OCI-LY3 (cell line): ENCODE measurements at regions not wholly inside any gene's neighbourhood (a gene's known extent, or its start where the extent isn't known, plus 50 kb on each side); places are given as distances from the start of the nearest gene placed in this dataset.
"Not testable (repeated sequence)": the region's sequence is repeated elsewhere in the genome, so short reads cannot be mapped to it uniquely, and the experiment has no call there.

Experiments
- H2AFZ ChIP-seq: fragments of 200-600, 300-600 bp; shearing (Covaris generic); 2 replicates; pipeline ENCODE4 v1.6.0; 2014; ENCODE audit warnings: antibody characterized with exemption, low read depth, low read length
- H3K27ac ChIP-seq: fragments of 200-600, 300-600 bp; sonication (generic); 2 replicates; pipeline ENCODE4 v1.5.1; 2014; ENCODE audit warnings: mild to moderate bottlenecking, low read length, moderate library complexity, mixed read lengths
- H3K27me3 ChIP-seq: fragments of 200-600, 300-600 bp; sonication (generic); 2 replicates; pipeline ENCODE4 v1.6.1; 2014; ENCODE audit warnings: low read depth, low read length, mixed read lengths
- H3K36me3 ChIP-seq: fragments of 200-600, 300-600 bp; sonication (generic); replicated peaks from 2 replicates; pipeline ENCODE3; 2014; ENCODE audit warnings: low read depth, low read length, mixed read lengths
- H3K4me1 ChIP-seq: fragments of 300-600, 200-600 bp; sonication (generic); 2 replicates; pipeline ENCODE4 v1.6.1; 2014; ENCODE audit warnings: low read length, mixed read lengths
- H3K4me2 ChIP-seq: fragments of 200-600, 300-600 bp; sonication (generic); 2 replicates; pipeline ENCODE4 v1.6.1; 2014; ENCODE audit warnings: low read length, mixed read lengths
- H3K4me3 ChIP-seq: fragments of 300-600, 200-600 bp; sonication (generic); 2 replicates; pipeline ENCODE4 v1.5.1; 2014; ENCODE audit warnings: antibody characterized with exemption, mild to moderate bottlenecking, low read length, moderate library complexity
- H3K79me2 ChIP-seq: fragments of 300-600, 200-600 bp; shearing (Covaris generic); 2 replicates; pipeline ENCODE4 v1.6.1; 2014; ENCODE audit warnings: mild to moderate bottlenecking, low read length, mixed read lengths
- H3K9ac ChIP-seq: fragments of 300-600, 200-600 bp; shearing (Covaris generic); 2 replicates; pipeline ENCODE4 v1.6.0; 2014; ENCODE audit warnings: mild to moderate bottlenecking, low read length, moderate library complexity
- H3K9me3 ChIP-seq: fragments of 200-600, 300-600 bp; shearing (Covaris generic); 2 replicates; pipeline ENCODE4 v1.6.1; 2014; ENCODE audit warnings: low read length, mixed read lengths; ENCODE audit not compliant: insufficient read depth
- H4K20me1 ChIP-seq: fragments of 200-600, 300-600 bp; sonication (generic); 2 replicates; pipeline ENCODE4 v1.6.1; 2016; ENCODE audit warnings: low read length, mixed read lengths; ENCODE audit not compliant: insufficient read depth
- EZH2phosphoT487 ChIP-seq: fragments of 200-600 bp; shearing (Covaris generic); IDR thresholded peaks from 2 replicates; pipeline ENCODE4 v1.6.1; 2018; ENCODE audit warnings: antibody characterized with exemption, mixed run types, low read depth
- TF ChIP-seq, protein P1 (sequence below): fragments of 200-600, 300-600 bp; sonication (generic); IDR thresholded peaks from 2 replicates; pipeline ENCODE4 v1.5.1; 2014; ENCODE audit warnings: antibody characterized with exemption, low read length, low read depth

DNA sequence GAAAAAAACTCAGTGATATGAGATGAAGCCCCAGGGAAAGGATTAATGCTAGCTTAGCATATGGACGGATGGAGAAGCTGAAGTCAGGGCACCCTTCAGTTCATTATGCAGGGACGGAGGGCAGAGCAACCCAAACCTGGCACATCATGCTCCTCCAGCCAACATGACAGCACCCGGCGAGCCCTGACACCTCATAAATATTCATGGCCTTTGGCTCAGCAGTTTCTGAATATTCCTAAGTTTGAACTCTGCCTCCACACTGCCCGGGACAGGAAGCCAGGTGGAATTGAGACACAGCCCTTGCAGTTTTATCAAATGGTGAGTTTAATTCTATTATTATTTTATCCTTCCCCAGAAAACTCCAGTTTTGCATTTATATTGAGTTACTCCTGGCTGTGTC lies 87.3 kb upstream of the SH3BP4 start:
- Histone ChIP-seq H3K27me3 (no peaks in the 10 kb centered on the region), H3K9me3 (no peaks in the 10 kb centered on the region), H3K4me1 (no peaks in the 10 kb centered on the region), H3K4me2 (no peak overlapping the region), H3K27ac (no peak overlapping the region), H3K4me3 (no peak overlapping the region), H4K20me1 (no peaks in the 10 kb centered on the region), H3K36me3 (no peaks in the 10 kb centered on the region), H3K9ac (no peak overlapping the region), H2AFZ (no peak overlapping the region), H3K79me2 (no peaks in the 10 kb centered on the region)
- TF ChIP-seq, protein P1, sequence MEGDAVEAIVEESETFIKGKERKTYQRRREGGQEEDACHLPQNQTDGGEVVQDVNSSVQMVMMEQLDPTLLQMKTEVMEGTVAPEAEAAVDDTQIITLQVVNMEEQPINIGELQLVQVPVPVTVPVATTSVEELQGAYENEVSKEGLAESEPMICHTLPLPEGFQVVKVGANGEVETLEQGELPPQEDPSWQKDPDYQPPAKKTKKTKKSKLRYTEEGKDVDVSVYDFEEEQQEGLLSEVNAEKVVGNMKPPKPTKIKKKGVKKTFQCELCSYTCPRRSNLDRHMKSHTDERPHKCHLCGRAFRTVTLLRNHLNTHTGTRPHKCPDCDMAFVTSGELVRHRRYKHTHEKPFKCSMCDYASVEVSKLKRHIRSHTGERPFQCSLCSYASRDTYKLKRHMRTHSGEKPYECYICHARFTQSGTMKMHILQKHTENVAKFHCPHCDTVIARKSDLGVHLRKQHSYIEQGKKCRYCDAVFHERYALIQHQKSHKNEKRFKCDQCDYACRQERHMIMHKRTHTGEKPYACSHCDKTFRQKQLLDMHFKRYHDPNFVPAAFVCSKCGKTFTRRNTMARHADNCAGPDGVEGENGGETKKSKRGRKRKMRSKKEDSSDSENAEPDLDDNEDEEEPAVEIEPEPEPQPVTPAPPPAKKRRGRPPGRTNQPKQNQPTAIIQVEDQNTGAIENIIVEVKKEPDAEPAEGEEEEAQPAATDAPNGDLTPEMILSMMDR = no peak
- no peak for TF ChIP-seq EZH2phosphoT487

DNA sequence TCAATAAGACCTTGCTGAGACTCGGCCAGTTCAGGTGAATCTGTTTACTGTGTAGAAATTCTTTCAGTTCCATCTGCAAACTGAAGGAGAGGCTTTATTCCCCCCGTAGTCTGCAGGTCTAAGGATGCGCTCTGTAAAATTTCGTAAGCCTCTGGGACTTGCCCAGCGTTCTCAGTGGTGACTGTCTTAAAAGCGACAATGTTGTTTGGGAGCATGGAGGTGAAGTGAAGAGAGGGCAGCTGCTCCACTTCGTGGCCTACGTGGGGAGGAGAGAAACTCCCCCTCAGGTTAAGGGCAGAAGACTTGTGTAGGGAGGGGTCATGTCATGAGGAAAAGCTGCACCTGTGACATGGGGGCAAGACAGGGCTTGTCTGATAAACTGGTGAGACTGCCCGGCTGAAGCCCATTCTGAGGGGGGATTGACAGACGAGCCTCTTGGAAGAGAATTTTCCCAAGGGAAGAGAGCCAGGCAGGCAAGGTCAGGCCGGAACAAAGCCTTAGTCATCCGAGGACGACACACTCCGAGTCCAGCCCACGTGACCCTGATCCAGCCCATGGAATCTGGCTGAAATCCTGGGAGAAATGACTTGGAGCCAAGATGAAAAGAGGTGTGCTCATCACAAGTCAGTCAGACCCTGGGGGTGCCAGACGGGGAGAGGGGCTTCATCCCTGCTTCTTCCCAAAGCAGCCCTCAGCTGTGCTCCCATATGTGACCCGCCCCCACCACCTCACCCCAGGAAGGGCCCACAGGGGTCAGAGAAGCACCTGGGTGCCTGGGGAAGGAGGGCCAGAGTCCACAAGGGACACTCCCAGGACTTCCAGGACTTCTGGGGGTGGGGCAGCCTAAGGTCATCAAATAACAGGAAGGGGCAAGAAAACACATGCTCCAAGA lies 88.5 kb upstream of the SH3BP4 start:
- Histone ChIP-seq H2AFZ (no peak overlapping the region), H3K4me3 (no peak overlapping the region), H3K27me3 (no peaks in the 10 kb centered on the region), H3K4me2 (no peak overlapping the region), H3K9ac (no peak overlapping the region), H3K9me3 (no peaks in the 10 kb centered on the region), H3K79me2 (no peaks in the 10 kb centered on the region), H4K20me1 (no peaks in the 10 kb centered on the region), H3K27ac (no peak overlapping the region), H3K4me1 (no peaks in the 10 kb centered on the region), H3K36me3 (no peaks in the 10 kb centered on the region)
- no peak for TF ChIP-seq EZH2phosphoT487
- TF ChIP-seq, protein P1 = no peak

DNA sequence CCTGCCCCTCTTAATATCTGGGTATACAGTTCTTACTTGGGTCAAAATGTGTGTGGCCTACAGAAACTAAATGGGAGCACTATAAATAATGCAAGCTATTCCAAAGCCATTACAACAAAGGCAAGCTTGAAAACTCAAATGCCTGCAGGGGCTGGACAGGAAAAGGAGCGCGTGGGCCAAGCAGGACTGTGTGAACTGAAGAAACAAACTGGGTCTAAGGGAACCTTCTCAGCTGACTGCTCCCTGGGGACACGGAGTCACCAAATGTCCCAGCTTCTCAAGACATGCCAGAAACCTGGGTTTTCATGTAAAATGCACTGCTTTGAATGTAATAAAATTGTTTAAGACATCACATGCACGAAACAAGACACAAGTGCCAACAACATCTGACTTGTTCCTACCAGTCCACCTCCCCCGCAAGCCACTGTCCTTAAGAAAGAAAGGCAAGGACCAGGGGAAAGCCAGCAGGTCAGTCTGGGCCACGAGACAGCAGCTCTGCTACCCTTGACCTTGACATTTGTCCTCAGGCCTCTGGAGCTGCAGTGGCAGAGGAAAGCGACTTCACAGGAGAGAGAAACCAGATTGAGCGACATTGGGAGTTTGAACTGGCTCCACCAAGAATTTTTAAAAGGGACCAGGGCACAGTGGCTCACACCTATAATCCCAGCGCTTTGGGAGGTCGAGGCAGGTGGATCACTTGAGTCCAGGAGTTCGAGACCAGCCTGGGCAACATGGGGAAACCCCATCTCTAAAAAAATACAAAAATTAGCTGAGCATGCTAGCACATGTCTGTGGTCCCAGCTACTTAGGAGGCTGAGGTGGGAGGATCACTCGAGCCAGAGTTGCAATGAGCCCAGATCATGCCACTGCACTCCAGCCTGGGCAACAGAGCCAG lies 89.7 kb upstream of the SH3BP4 start:
- Histone ChIP-seq H3K4me2 (no peak overlapping the region), H3K4me3 (no peak overlapping the region), H3K27me3 (no peaks in the 10 kb centered on the region), H3K9me3 (no peaks in the 10 kb centered on the region), H3K27ac (no peak overlapping the region), H3K79me2 (no peaks in the 10 kb centered on the region), H3K36me3 (no peaks in the 10 kb centered on the region), H3K4me1 (no peaks in the 10 kb centered on the region), H4K20me1 (no peaks in the 10 kb centered on the region), H3K9ac (no peak overlapping the region), H2AFZ (no peak overlapping the region)
- TF ChIP-seq, protein P1 = no peak
- no peak for TF ChIP-seq EZH2phosphoT487

DNA sequence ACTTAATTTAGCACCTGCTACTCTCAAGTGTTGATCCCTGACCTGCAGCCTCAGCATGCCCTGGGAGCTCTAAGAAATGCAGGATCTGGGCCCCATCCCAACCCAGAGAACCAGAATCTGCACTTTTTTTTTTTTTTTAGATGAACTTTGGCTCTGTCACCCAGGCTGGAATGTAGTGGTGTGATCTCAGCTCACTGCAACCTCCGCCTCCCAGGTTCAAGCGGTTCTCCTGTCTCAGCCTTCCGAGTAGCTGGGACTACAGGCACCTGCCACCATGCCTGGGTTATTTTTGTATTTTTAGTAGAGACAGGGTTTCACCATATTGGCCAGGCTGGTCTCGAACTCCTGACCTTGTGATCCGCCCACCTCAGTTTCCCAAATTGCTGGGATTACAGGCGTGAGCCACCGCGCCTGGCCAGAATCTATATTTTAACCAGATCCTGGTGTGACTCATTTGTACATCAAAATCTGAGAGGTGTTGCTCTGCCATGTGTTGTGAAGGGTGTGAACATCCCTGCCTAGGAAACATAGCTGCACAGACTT lies 92.4 kb upstream of the SH3BP4 start:
- not testable (repeated sequence) for H4K20me1 ChIP-seq, H3K4me2 ChIP-seq, H3K79me2 ChIP-seq, H3K4me1 ChIP-seq, H3K36me3 ChIP-seq, H3K27ac ChIP-seq, H3K4me3 ChIP-seq, H3K27me3 ChIP-seq, H3K9ac ChIP-seq, H3K9me3 ChIP-seq, H2AFZ ChIP-seq
